Thymus (tissue), 11 donors: ENCODE measurements at regions not wholly inside any gene's neighbourhood (a gene's known extent, or its start where the extent isn't known, plus 50 kb on each side); places are given as distances from the start of the nearest gene placed in this dataset.

Source experiments
- DNase-seq, 9 donors: peaks; one replicate each; pipeline ENCODE4 v3.0.0-alpha.2; 2013; ENCODE audit warnings: low spot score in 9 of 9, low read depth in 6 of 9, missing footprints in 1 of 9
- H3K27ac ChIP-seq, 2 donors: one replicate each; pipeline ENCODE4 v1.5.1; 2013; ENCODE audit warnings: control low read depth in 1 of 2, low read depth in 1 of 2, low read length in 1 of 2, mild to moderate bottlenecking in 1 of 2, moderate library complexity in 1 of 2
- H3K27me3 ChIP-seq, 2 donors: one replicate each; pipeline ENCODE4 v1.5.1; 2013; ENCODE audit warnings: low read length in 1 of 2; ENCODE audit not compliant: control insufficient read depth in 2 of 2, insufficient read depth in 1 of 2
- H3K36me3 ChIP-seq, 2 donors: one replicate each; pipeline ENCODE4 v1.5.1; 2013; ENCODE audit warnings: low read length in 1 of 2, mild to moderate bottlenecking in 1 of 2, moderate library complexity in 1 of 2; ENCODE audit not compliant: control insufficient read depth in 2 of 2, insufficient read depth in 2 of 2
- H3K4me1 ChIP-seq, 2 donors: one replicate each; pipeline ENCODE4 v1.5.1; 2013; ENCODE audit warnings: low read length in 2 of 2; ENCODE audit not compliant: control insufficient read depth in 2 of 2, insufficient read depth in 2 of 2
- H3K4me3 ChIP-seq, 2 donors: one replicate each; pipeline ENCODE4 v1.5.1; 2013; ENCODE audit warnings: low read length in 2 of 2, control low read depth in 1 of 2, mild to moderate bottlenecking in 1 of 2
- H3K9me3 ChIP-seq, 2 donors: one replicate each; pipeline ENCODE4 v1.5.1; 2013; ENCODE audit warnings: low read length in 1 of 2, mild to moderate bottlenecking in 1 of 2; ENCODE audit not compliant: control insufficient read depth in 2 of 2, insufficient read depth in 1 of 2
- WGBS: extraction: QIAGEN DNeasy Blood & Tissue Kit; methylation state at CpG from one replicate; pipeline ENCODE4 v1.1.7; 2013; 5-methylcytosine and 5-hydroxymethylcytosine counted together
- donor health status: healthy.

GRCh38 chr2:41894563-41895333, 153.1 kb upstream of the PKDCC start:
- WGBS: 78% methylated on average over 5 of the region's 5 CpGs
- Histone ChIP-seq H3K27ac (no peak overlapping the region), H3K4me3 (no peak overlapping the region), H3K27me3 (peaks cover 0 to 4% of the 10 kb centered on the region in 2 donors), H3K4me1 (peaks cover 27 to 55% of the 10 kb centered on the region in 2 donors), H3K9me3 (no peaks in the 10 kb centered on the region), H3K36me3 (peaks cover 0 to 3% of the 10 kb centered on the region in 2 donors)
- DNase-seq: no peak

GRCh38 chr2:41895334-41895664, 152.5 kb upstream of the PKDCC start:
- no peak overlapping the region for H3K27ac ChIP-seq
- WGBS: 90% methylated on average over 1 of the region's 1 CpG

GRCh38 chr2:41896186-41896846, 151.5 kb upstream of the PKDCC start:
- Histone ChIP-seq H3K27me3 (no peaks in the 10 kb centered on the region), H3K4me1 (peaks cover 27 to 51% of the 10 kb centered on the region in 2 donors), H3K9me3 (no peaks in the 10 kb centered on the region), H3K36me3 (peaks cover 0 to 3% of the 10 kb centered on the region in 2 donors), H3K4me3 (peak overlapping the region in 1 of 2 donors; percentile 21), H3K27ac (no peak overlapping the region)
- peak in 4 of 9 donors; percentile 19 to 79 (median 40) for DNase-seq
- WGBS: 54% methylated on average over 5 of the region's 5 CpGs

More at GRCh38 chr2:41895334-41895664, 152.5 kb upstream of the PKDCC start:
- Histone ChIP-seq H3K36me3 (peaks cover 0 to 3% of the 10 kb centered on the region in 2 donors), H3K9me3 (no peaks in the 10 kb centered on the region), H3K27me3 (peaks cover 0 to 4% of the 10 kb centered on the region in 2 donors), H3K4me1 (peaks cover 27 to 55% of the 10 kb centered on the region in 2 donors), H3K4me3 (no peak overlapping the region)
- DNase-seq: no peak

DNA sequence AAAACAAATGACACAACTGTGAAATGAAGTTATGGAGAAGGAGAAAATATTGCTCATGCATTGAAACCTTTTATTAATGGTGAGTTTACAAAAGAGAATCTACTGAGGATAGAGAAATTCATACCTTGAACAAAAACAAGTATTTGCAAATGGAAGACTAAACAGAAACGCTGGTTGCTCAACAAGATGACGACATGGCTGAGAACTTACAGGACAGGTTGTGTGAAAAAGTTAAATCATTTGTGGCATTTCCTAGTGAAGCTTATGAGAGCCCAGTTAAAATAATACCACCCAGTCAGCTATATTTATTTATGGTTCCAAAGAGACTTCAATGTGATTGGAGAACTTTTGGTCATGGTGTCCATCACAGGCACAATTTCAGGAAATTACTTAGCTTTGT, 148.6 kb upstream of the PKDCC start:
- H3K9me3 ChIP-seq: no peaks in the 10 kb centered on the region
- H3K27me3 ChIP-seq: peaks cover 0 to 3% of the 10 kb centered on the region in 2 donors
- no peak for DNase-seq
- H3K36me3 ChIP-seq: peaks cover 0 to 3% of the 10 kb centered on the region in 2 donors
- H3K4me3 ChIP-seq: no peak overlapping the region
- H3K27ac ChIP-seq: no peak overlapping the region
- H3K4me1 ChIP-seq: peaks cover 33 to 43% of the 10 kb centered on the region in 2 donors
- WGBS: 95% methylated on average over 2 of the region's 2 CpGs

DNA sequence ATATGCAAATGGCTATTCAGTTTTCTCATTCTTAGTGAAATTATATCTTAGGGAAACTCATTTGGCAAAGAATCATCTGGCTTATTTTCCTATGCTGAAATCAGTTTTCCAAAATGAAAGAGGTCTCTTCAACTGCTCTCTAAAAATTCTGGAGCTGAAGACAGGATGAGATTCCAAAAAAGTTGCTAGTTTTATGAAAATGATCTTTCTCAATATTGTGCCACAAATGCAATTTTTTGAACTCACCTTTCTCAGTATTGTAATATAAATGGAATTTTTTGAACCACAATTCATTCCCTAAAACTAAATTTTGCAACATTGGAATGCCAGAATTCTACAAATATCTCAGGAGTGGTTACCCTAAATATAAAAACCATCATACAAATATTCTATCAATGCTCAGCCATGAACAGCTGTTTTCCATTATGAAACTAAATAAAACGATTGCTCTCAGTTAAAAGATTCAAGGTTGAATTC, 147.7 kb upstream of the PKDCC start:
- no peak for DNase-seq
- Histone ChIP-seq H3K4me3 (no peak overlapping the region), H3K4me1 (peaks cover 32 to 35% of the 10 kb centered on the region in 2 donors), H3K27ac (no peak overlapping the region), H3K36me3 (peaks cover 0 to 3% of the 10 kb centered on the region in 2 donors), H3K9me3 (no peaks in the 10 kb centered on the region), H3K27me3 (peaks cover 0 to 3% of the 10 kb centered on the region in 2 donors)
- WGBS: 93% methylated on average over 1 of the region's 1 CpG

DNA sequence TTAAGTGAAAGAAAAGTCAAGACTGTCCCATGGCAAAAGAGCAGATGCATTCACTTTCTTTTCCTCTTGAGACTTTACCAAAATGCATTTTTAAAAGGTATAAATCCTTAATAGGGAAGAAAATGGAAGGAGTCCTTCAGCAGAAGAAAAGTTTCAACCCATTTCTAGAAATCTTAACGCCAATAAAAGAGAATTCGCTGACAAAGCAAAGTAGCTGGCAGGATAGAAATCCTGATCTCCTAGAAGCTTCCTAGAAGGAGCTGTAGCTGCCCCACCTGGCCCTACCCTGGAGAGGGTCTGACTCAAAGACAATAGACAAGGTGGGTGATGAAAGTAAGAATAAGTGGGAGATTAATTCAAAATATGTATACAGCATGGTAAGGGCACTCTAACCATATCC, 144.9 kb upstream of the PKDCC start:
- no peak overlapping the region for H3K27ac ChIP-seq
- WGBS: 99% methylated on average over 2 of the region's 2 CpGs
- peaks cover 7 to 9% of the 10 kb centered on the region in 2 donors for H3K4me1 ChIP-seq
- H3K27me3 ChIP-seq: peaks cover 3 to 14% of the 10 kb centered on the region in 2 donors
- peaks cover 0 to under 1% of the 10 kb centered on the region in 2 donors for H3K36me3 ChIP-seq
- H3K4me3 ChIP-seq: no peak overlapping the region
- no peak for DNase-seq
- H3K9me3 ChIP-seq: no peaks in the 10 kb centered on the region

DNA sequence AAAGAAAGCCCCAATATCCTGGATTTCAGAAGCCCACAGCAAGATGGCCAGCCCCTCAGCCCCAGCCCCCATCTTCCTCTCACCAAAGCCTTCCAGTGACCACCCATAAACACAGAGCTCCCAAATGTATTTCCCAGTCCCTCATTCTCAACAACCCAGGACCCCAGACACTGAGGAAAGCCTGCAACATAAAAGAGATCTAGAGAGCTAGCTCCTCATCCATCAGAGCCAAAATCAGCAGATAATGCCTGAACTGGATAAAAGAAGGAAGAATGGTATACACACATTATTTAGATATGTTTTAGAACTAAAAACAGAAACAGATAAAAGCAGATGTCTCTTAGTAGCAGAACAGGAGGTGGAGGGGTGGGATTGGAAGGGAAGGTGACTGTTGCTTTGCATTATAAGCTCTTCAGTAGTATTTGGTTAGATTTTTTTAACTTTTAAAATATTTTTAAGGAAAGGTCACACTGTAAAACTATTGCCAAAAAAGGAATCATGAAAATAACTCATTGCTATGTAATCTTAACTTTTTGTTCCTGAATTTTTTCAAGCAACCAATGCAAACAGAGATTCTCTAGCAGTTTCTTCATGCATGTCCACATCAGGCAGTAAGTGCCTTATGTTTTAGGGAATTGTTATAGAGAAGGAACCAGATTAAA, 144.2 kb upstream of the PKDCC start:
- Histone ChIP-seq H3K9me3 (no peaks in the 10 kb centered on the region), H3K4me3 (no peak overlapping the region), H3K4me1 (peaks cover 3 to 8% of the 10 kb centered on the region in 2 donors), H3K27me3 (peaks cover 3 to 14% of the 10 kb centered on the region in 2 donors), H3K27ac (no peak overlapping the region), H3K36me3 (no peaks in the 10 kb centered on the region)
- no peak for DNase-seq

GRCh38 chr2:41904459-41904858, 143.4 kb upstream of the PKDCC start:
- Histone ChIP-seq H3K27ac (no peak overlapping the region), H3K36me3 (no peaks in the 10 kb centered on the region), H3K4me1 (peaks cover 4 to 8% of the 10 kb centered on the region in 2 donors), H3K27me3 (peaks cover 3 to 14% of the 10 kb centered on the region in 2 donors), H3K9me3 (no peaks in the 10 kb centered on the region), H3K4me3 (no peak overlapping the region)
- DNase-seq: no peak
- WGBS: 89% methylated on average over 2 of the region's 2 CpGs
